ENCODE measurements at regions not wholly inside any gene's neighbourhood (a gene's known extent, or its start where the extent isn't known, plus 50 kb on each side); places are given as distances from the start of the nearest gene placed in this dataset.
A peak's percentile ranks its signal among the peaks of the same experiment; 100 is the strongest.

- Histone ChIP-seq H3K4me1 (ENCODE audit: control insufficient read depth, low read length) (no peaks in the 10 kb centered on the region), H3K79me2 (ENCODE audit: control insufficient read depth, low read length) (no peaks in the 10 kb centered on the region), H3K36me3 (ENCODE audit: control insufficient read depth, low read length) (no peaks in the 10 kb centered on the region), H3K4me2 (ENCODE audit: low read length) (no peak overlapping the region), H4K20me1 (ENCODE audit: control insufficient read depth, insufficient read depth, low read depth, low read length) (no peaks in the 10 kb centered on the region), H3F3A (ENCODE audit: control insufficient read depth, insufficient read depth) (no peaks in the 10 kb centered on the region), H3K27me3 (ENCODE audit: control insufficient read depth, low read length) (0 out of 2 replicates have a peak, but pooled peaks cover 5% of the 10 kb centered on the region), H3K27ac (ENCODE audit: low read depth, low read length) (no peak overlapping the region), H3K9me2 (replicated peaks; ENCODE audit: control insufficient read depth, low read length) (no peaks in the 10 kb centered on the region), H3K9me3 (ENCODE audit: control insufficient read depth, insufficient read depth, low read length) (no peaks in the 10 kb centered on the region), H3K4me3 (ENCODE audit: low read length) (no peak overlapping the region)
- TF ChIP-seq, protein P1, sequence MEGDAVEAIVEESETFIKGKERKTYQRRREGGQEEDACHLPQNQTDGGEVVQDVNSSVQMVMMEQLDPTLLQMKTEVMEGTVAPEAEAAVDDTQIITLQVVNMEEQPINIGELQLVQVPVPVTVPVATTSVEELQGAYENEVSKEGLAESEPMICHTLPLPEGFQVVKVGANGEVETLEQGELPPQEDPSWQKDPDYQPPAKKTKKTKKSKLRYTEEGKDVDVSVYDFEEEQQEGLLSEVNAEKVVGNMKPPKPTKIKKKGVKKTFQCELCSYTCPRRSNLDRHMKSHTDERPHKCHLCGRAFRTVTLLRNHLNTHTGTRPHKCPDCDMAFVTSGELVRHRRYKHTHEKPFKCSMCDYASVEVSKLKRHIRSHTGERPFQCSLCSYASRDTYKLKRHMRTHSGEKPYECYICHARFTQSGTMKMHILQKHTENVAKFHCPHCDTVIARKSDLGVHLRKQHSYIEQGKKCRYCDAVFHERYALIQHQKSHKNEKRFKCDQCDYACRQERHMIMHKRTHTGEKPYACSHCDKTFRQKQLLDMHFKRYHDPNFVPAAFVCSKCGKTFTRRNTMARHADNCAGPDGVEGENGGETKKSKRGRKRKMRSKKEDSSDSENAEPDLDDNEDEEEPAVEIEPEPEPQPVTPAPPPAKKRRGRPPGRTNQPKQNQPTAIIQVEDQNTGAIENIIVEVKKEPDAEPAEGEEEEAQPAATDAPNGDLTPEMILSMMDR (IDR thresholded peaks at IDR 0.05; ENCODE audit: low read depth, low read length, poor library complexity, severe bottlenecking) = peak; percentile 71
- TF ChIP-seq EZH2phosphoT487 (IDR thresholded peaks at IDR 0.05; ENCODE audit: borderline replicate concordance, low read length) = no peak
Observed at GRCh38 chr12:13661005-13661887, 320.2 kb downstream of the GRIN2B start.

- Histone ChIP-seq H3K4me3 (ENCODE audit: low read length) (no peak overlapping the region), H3K27me3 (ENCODE audit: control insufficient read depth, low read length) (no peaks in the 10 kb centered on the region), H3K4me1 (ENCODE audit: control insufficient read depth, low read length) (no peaks in the 10 kb centered on the region), H3K9me3 (ENCODE audit: control insufficient read depth, insufficient read depth, low read length) (no peaks in the 10 kb centered on the region), H3K9me2 (replicated peaks; ENCODE audit: control insufficient read depth, low read length) (no peaks in the 10 kb centered on the region; the same call in 1 of the 2 replicates), H3K27ac (ENCODE audit: low read depth, low read length) (no peak overlapping the region), H4K20me1 (ENCODE audit: control insufficient read depth, insufficient read depth, low read depth, low read length) (no peaks in the 10 kb centered on the region), H3F3A (ENCODE audit: control insufficient read depth, insufficient read depth) (no peaks in the 10 kb centered on the region), H3K36me3 (ENCODE audit: control insufficient read depth, low read length) (no peaks in the 10 kb centered on the region), H3K79me2 (ENCODE audit: control insufficient read depth, low read length) (no peaks in the 10 kb centered on the region), H3K4me2 (ENCODE audit: low read length) (no peak overlapping the region)
- no peak for TF ChIP-seq EZH2phosphoT487 (IDR thresholded peaks at IDR 0.05; ENCODE audit: borderline replicate concordance, low read length)
- TF ChIP-seq, protein P1 (IDR thresholded peaks at IDR 0.05; ENCODE audit: low read depth, low read length, poor library complexity, severe bottlenecking) = no peak
Observed at GRCh38 chr12:13654456-13654855, 326.9 kb downstream of the GRIN2B start.

DNA sequence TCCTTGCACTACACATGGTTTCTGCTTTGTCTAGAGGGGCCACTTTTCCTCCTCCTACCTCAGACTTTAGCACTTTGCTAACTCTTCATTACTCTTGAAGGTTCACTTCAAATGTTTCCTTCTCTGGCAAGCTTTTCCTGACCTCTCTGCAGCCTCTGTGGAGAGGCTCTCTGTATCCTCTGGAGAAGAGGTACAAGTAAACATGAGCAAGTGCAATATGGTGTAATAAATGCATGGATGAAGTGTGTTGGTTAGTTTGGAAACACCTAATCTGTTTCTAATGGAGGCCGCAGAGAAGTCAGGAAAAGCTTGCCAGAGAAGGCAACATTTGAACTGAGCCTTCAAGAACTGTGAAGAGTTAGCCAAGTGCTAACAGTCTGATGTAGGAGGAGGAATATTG lies 329.3 kb downstream of the GRIN2B start:
- H3K4me1 ChIP-seq (ENCODE audit: control insufficient read depth, low read length) = no peaks in the 10 kb centered on the region
- no peak overlapping the region for H3K27ac ChIP-seq (ENCODE audit: low read depth, low read length)
- H3K4me2 ChIP-seq (ENCODE audit: low read length) = no peak overlapping the region
- no peaks in the 10 kb centered on the region for H3K9me3 ChIP-seq (ENCODE audit: control insufficient read depth, insufficient read depth, low read length)
- H3K4me3 ChIP-seq (ENCODE audit: low read length) = no peak overlapping the region
- no peaks in the 10 kb centered on the region for H3K27me3 ChIP-seq (ENCODE audit: control insufficient read depth, low read length)
- TF ChIP-seq, protein P1 (IDR thresholded peaks at IDR 0.05; ENCODE audit: low read depth, low read length, poor library complexity, severe bottlenecking) = no peak
- TF ChIP-seq EZH2phosphoT487 (IDR thresholded peaks at IDR 0.05; ENCODE audit: borderline replicate concordance, low read length) = no peak
- H3F3A ChIP-seq (ENCODE audit: control insufficient read depth, insufficient read depth) = no peaks in the 10 kb centered on the region
- H3K79me2 ChIP-seq (ENCODE audit: control insufficient read depth, low read length) = no peaks in the 10 kb centered on the region
- H3K9me2 ChIP-seq (replicated peaks; ENCODE audit: control insufficient read depth, low read length) = no peaks in the 10 kb centered on the region; the same call in 1 of the 2 replicates
- no peaks in the 10 kb centered on the region for H3K36me3 ChIP-seq (ENCODE audit: control insufficient read depth, low read length)
- H4K20me1 ChIP-seq (ENCODE audit: control insufficient read depth, insufficient read depth, low read depth, low read length) = no peaks in the 10 kb centered on the region
